Stomach (tissue), 8 donors: ENCODE measurements at regions not wholly inside any gene's neighbourhood (a gene's known extent, or its start where the extent isn't known, plus 50 kb on each side); places are given as distances from the start of the nearest gene placed in this dataset.

Experiments
- DNase-seq, 2 donors: peaks; one replicate each; pipeline versions ENCODE4 v3.0.0 to v3.0.0-alpha.2; 2013 to 2019
- H3K27ac ChIP-seq, 5 donors: fragments of 200-600 bp in 4 of 5; sonication (generic) in 4 of 5; one replicate each; pipeline ENCODE4 v1.5.1; 2013 to 2019; ENCODE audit warnings: mild to moderate bottlenecking in 1 of 5, moderate library complexity in 1 of 5
- H3K27me3 ChIP-seq, 3 donors: fragments of 200-600 bp; sonication (generic); one replicate each; pipeline ENCODE4 v1.5.1; 2017 to 2019; ENCODE audit warnings: mixed run types in 1 of 3
- H3K36me3 ChIP-seq, 4 donors: fragments of 200-600 bp; sonication (generic); 1 replicate in 3 of 4; 2 replicates in 1 of 4; pipeline ENCODE4 v1.5.1; 2016 to 2019
- H3K4me1 ChIP-seq, 4 donors: fragments of 200-600 bp; sonication (generic); one replicate each; pipeline ENCODE4 v1.5.1; 2016 to 2019
- H3K4me3 ChIP-seq, 4 donors: fragments of 200-600 bp; sonication (generic) in 3 of 4; one replicate each; pipeline ENCODE4 v1.5.1; 2016 to 2019; ENCODE audit warnings: mild to moderate bottlenecking in 1 of 4
- H3K9me3 ChIP-seq, 4 donors: fragments of 200-600 bp; sonication (generic); one replicate each; pipeline ENCODE4 v1.5.1; 2016 to 2019
- CTCF ChIP-seq, 7 experiments: fragments of 450-650 bp in 4 of 7; fragments of 200-600 bp in 3 of 7; sonication (generic) in 3 of 7; IDR thresholded peaks; one replicate each; pipeline ENCODE4 v1.5.1; 2016 to 2019; ENCODE audit warnings: antibody characterized with exemption in 7 of 7, control low read depth in 2 of 7, mild to moderate bottlenecking in 1 of 7
- EP300 ChIP-seq: sonication (generic); formaldehyde crosslinking; IDR thresholded peaks from one replicate; pipeline ENCODE4 v1.6.1; 2017; ENCODE audit warnings: antibody characterized with exemption
- POLR2A ChIP-seq, 4 donors: fragments of 450-650 bp; IDR thresholded peaks; one replicate each; pipeline ENCODE4 v1.6.1; 2016; ENCODE audit warnings: antibody characterized with exemption in 4 of 4, control low read depth in 2 of 4, mild to moderate bottlenecking in 1 of 4, moderate library complexity in 1 of 4
- POLR2AphosphoS5 ChIP-seq, 3 donors: sonication (generic); formaldehyde crosslinking; IDR thresholded peaks; one replicate each; pipeline ENCODE4 v1.6.1; 2016; ENCODE audit warnings: antibody characterized with exemption in 3 of 3
- WGBS, 5 donors: extraction: QIAGEN DNeasy Blood & Tissue Kit in 3 of 5; methylation state at CpG; one replicate each; pipeline versions ENCODE4 v1.1.5 to v1.1.7; 2013 to 2018; 5-methylcytosine and 5-hydroxymethylcytosine counted together
- intact Hi-C: fragments of 100-400 bp; cut with DNase I; formaldehyde crosslinking; loops from one replicate; pipeline ENCODE4 v1.15.1; 2023; ENCODE audit warnings: low total_unique reads
- donor health status: healthy with polysubstance abuse.
- donor health status: Bipolar disorder and iron deficiency.
- donor health status: healthy.

GRCh38 chr4:77367638-77368037 lies 210.6 kb downstream of the CCNG2 start:
- no peaks in the 10 kb centered on the region for H3K36me3 ChIP-seq
- no peak overlapping the region for H3K4me3 ChIP-seq
- H3K9me3 ChIP-seq: no peaks in the 10 kb centered on the region
- no peak overlapping the region for H3K27ac ChIP-seq
- WGBS, 5 donors: 51 to 76% (median 55%) methylated on average over 4 of the region's 4 CpGs
- H3K27me3 ChIP-seq: no peaks in the 10 kb centered on the region
- no peak for DNase-seq
- TF ChIP-seq POLR2AphosphoS5 (IDR thresholded peaks at IDR 0.05) (no peak), POLR2A (IDR thresholded peaks at IDR 0.05) (no peak), EP300 (no peak), CTCF (IDR thresholded peaks at IDR 0.05) (no peak)
- no peaks in the 10 kb centered on the region for H3K4me1 ChIP-seq
- intact Hi-C loops: no loop called here

GRCh38 chr4:77372375-77372774 lies 215.4 kb downstream of the CCNG2 start:
- Histone ChIP-seq H3K4me3 (no peak overlapping the region), H3K4me1 (no peaks in the 10 kb centered on the region), H3K27me3 (no peaks in the 10 kb centered on the region), H3K36me3 (no peaks in the 10 kb centered on the region), H3K9me3 (no peaks in the 10 kb centered on the region), H3K27ac (no peak overlapping the region)
- intact Hi-C loops: no loop called here
- no peak for TF ChIP-seq POLR2A (IDR thresholded peaks at IDR 0.05)
- TF ChIP-seq POLR2AphosphoS5 (IDR thresholded peaks at IDR 0.05): no peak
- no peak for TF ChIP-seq CTCF (IDR thresholded peaks at IDR 0.05)
- TF ChIP-seq EP300: no peak
- no peak for DNase-seq
- 71 to 80% (median 76%) methylated on average over 3 of the region's 3 CpGs for WGBS, 5 donors

GRCh38 chr4:77375866-77376607 lies 219.0 kb downstream of the CCNG2 start:
- Histone ChIP-seq H3K27ac (no peak overlapping the region), H3K27me3 (no peaks in the 10 kb centered on the region), H3K4me3 (no peak overlapping the region), H3K4me1 (no peaks in the 10 kb centered on the region), H3K36me3 (no peaks in the 10 kb centered on the region), H3K9me3 (no peaks in the 10 kb centered on the region)
- intact Hi-C loops: no loop called here
- DNase-seq: no peak
- WGBS, 5 donors: 68 to 87% (median 75%) methylated on average over 2 of the region's 2 CpGs
- no peak for TF ChIP-seq POLR2AphosphoS5 (IDR thresholded peaks at IDR 0.05)
- TF ChIP-seq EP300: no peak
- no peak for TF ChIP-seq CTCF (IDR thresholded peaks at IDR 0.05)
- TF ChIP-seq POLR2A (IDR thresholded peaks at IDR 0.05): no peak

- H3K36me3 ChIP-seq: no peaks in the 10 kb centered on the region
- WGBS, 5 donors: 62 to 80% (median 75%) methylated on average over 6 to 8 of the region's 8 CpGs
These were observed 219.9 kb downstream of the CCNG2 start for GRCh38 chr4:77376788-77377460.

More at GRCh38 chr4:77376788-77377460, 219.9 kb downstream of the CCNG2 start:
- Histone ChIP-seq H3K4me1 (no peaks in the 10 kb centered on the region), H3K27ac (no peak overlapping the region), H3K4me3 (no peak overlapping the region), H3K9me3 (no peaks in the 10 kb centered on the region), H3K27me3 (no peaks in the 10 kb centered on the region)
- no peak for DNase-seq
- intact Hi-C loops: no loop called here
- TF ChIP-seq CTCF (IDR thresholded peaks at IDR 0.05): no peak
- TF ChIP-seq EP300: no peak
- no peak for TF ChIP-seq POLR2AphosphoS5 (IDR thresholded peaks at IDR 0.05)
- TF ChIP-seq POLR2A (IDR thresholded peaks at IDR 0.05): no peak
